ENCODE measurements at regions not wholly inside any gene's neighbourhood (a gene's known extent, or its start where the extent isn't known, plus 50 kb on each side); places are given as distances from the start of the nearest gene placed in this dataset.
A peak's percentile ranks its signal among the peaks of the same experiment; 100 is the strongest.

- in situ Hi-C loops (cut with MboI; ENCODE audit: low sequenced_read_pairs): no loop called here
- H4K91ac ChIP-seq (ENCODE audit: insufficient read depth, low read depth, low read length): no peak overlapping the region
Measured at GRCh38 chr2:47300081-47300480, 69.0 kb upstream of the EPCAM start.

More at GRCh38 chr2:47300081-47300480, 69.0 kb upstream of the EPCAM start:
- H3K9me1 ChIP-seq (ENCODE audit: insufficient read depth, low read length): no peaks in the 10 kb centered on the region
- no peak for DNase-seq
- no peak overlapping the region for H2AK5ac ChIP-seq (ENCODE audit: low read depth, low read length)
- no peak for ATAC-seq (ENCODE audit: low read depth)
- H3K14ac ChIP-seq (replicated peaks; ENCODE audit: low read depth, low read length): no peak overlapping the region
- no peak overlapping the region for H3K9ac ChIP-seq (ENCODE audit: low read depth, low read length)
- POLR2A ChIA-PET (ENCODE audit: unreplicated experiment): no interaction called here
- no peak overlapping the region for H3K23ac ChIP-seq (ENCODE audit: low read depth, low read length)
- intact Hi-C loops (cut with micrococcal nuclease): no loop called here
- no peak overlapping the region for H2AK9ac ChIP-seq (replicated peaks; ENCODE audit: low read depth, low read length, poor library complexity)
- no peaks in the 10 kb centered on the region for H3K9me3 ChIP-seq (ENCODE audit: control insufficient read depth, insufficient read depth, low read length)
- no peak overlapping the region for H2BK20ac ChIP-seq (ENCODE audit: low read depth, low read length)
- dilution Hi-C loops (cut with HindIII; ENCODE audit: low sequenced_read_pairs, unreplicated experiment): no loop called here
- H3K36me3 ChIP-seq (ENCODE audit: control insufficient read depth, insufficient read depth, low read length): no peaks in the 10 kb centered on the region
- H3K4me3 ChIP-seq (ENCODE audit: insufficient read depth, low read depth, low read length): no peak overlapping the region
- no peaks in the 10 kb centered on the region for H3K79me1 ChIP-seq (ENCODE audit: low read depth in 1 of 2, low read length in 2 of 2)
- H3K4ac ChIP-seq (ENCODE audit: low read depth, low read length): no peak overlapping the region
- H3K18ac ChIP-seq (ENCODE audit: low read depth, low read length): no peak overlapping the region
- H3K56ac ChIP-seq (ENCODE audit: extremely low read depth, insufficient read depth, low read length): no peak overlapping the region
- peak; percentile 32; the same call in 1 of the 2 replicates for TF ChIP-seq CEBPB (IDR thresholded peaks at IDR 0.05; ENCODE audit: low read depth, low read length)
- TF ChIP-seq MAFK (IDR thresholded peaks at IDR 0.05; ENCODE audit: low read depth, low read length): no peak
- TF ChIP-seq NFE2L2 (IDR thresholded peaks at IDR 0.05; ENCODE audit: low read depth, low read length): no peak
- H3K4me1 ChIP-seq (ENCODE audit: control insufficient read depth, insufficient read depth, low read length): peaks cover 3% of the 10 kb centered on the region
- H2AFZ ChIP-seq (replicated peaks; ENCODE audit: low read length, poor library complexity): no peak overlapping the region
- no peak overlapping the region for H4K8ac ChIP-seq (ENCODE audit: low read depth in 2 of 2, low read length in 2 of 2)
- H2BK5ac ChIP-seq (ENCODE audit: low read depth, low read length, poor library complexity, severe bottlenecking): no peak overlapping the region
- no peak overlapping the region for H4K5ac ChIP-seq (ENCODE audit: low read depth, low read length)
- no CpG with 5 or more reads among the region's 1 CpG for WGBS, 2 experiments (ENCODE audit: extremely low coverage in 2 of 2, insufficient read length in 1 of 2)
- no peak overlapping the region for H3K27ac ChIP-seq (ENCODE audit: insufficient read depth, low read length)
- no peaks in the 10 kb centered on the region for H4K20me1 ChIP-seq (ENCODE audit: insufficient read depth, low read length)
- no peak overlapping the region for H2BK120ac ChIP-seq (ENCODE audit: low read depth, low read length)
- CTCF ChIA-PET: interaction anchor here (0.6 to 1.2 kb wide), 2 partner anchors 19 to 26 kb away, joined by 3 to 4 read pairs; no protein-coding TSS in a partner anchor
- H3K27me3 ChIP-seq (ENCODE audit: control insufficient read depth, insufficient read depth, low read length): no peaks in the 10 kb centered on the region
- H2BK15ac ChIP-seq (ENCODE audit: low read depth, low read length): peak overlapping the region; percentile 55; the same call in 2 of the 3 replicates
- no peak overlapping the region for H3K4me2 ChIP-seq (ENCODE audit: low read depth, low read length)
- BruUV-seq (replicated peaks): no TSS peak

Data from IMR-90 (cell line).